ENCODE measurements at regions not wholly inside any gene's neighbourhood (a gene's known extent, or its start where the extent isn't known, plus 50 kb on each side); places are given as distances from the start of the nearest gene placed in this dataset.

DNA sequence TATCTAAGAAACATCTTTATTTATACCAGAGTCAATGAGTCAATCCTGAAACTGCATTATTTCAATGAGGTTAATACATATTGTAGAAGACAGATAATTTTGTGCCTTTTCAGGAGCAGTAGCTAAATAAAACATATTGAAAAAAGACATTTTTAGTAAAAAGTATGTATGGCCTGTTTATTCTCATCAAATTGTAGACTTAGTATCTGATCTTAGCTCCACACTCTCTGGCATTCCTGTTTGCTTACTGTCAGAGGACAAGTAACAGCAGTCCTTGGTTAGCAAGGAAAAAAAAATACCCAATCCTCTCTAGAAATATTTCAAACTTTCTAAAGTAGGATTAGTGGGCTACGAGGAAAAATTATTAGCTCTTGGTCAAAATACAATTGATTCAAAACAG, 50.5 kb upstream of the GUCY1A1 start:
- DNase-seq (ENCODE audit: low read depth): no peak

DNA sequence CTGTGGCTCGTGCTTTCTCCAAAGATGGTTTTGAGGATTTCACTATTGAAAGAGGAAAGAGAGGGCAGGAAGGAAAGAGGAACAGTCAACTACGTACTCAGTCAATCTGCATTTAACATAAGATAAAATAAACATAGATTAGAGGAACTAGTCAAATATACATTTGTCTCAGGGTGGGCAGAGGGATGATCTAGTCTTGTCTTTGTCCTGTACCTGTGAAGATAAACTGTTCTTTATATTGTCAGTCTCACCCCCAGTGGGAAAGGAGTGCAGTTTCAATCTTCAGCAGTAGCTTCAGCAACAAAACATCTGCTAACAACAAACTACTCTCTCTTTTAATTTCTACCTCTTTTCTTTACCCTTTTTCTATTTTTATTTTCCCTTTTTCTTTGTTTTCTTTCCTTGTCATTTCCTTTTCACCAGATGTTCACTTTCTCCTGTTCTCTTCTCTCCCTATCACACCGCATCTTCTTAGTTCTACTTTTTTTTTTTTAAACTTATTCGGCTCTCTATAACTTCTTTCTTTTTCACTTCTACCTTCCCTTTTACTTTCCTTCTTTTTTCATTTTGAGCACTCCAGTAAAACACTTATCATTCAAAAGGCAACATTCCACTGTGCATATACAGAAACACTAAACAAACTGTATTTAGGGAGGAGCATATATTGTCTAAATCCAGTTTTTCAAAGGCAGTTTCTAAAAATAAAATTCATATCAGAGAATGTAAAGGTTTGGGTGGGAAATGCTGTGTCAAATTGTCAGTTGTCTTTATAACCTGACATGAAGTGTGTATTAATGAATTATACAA, 51.4 kb upstream of the GUCY1A1 start:
- DNase-seq (ENCODE audit: low read depth): no peak

DNA sequence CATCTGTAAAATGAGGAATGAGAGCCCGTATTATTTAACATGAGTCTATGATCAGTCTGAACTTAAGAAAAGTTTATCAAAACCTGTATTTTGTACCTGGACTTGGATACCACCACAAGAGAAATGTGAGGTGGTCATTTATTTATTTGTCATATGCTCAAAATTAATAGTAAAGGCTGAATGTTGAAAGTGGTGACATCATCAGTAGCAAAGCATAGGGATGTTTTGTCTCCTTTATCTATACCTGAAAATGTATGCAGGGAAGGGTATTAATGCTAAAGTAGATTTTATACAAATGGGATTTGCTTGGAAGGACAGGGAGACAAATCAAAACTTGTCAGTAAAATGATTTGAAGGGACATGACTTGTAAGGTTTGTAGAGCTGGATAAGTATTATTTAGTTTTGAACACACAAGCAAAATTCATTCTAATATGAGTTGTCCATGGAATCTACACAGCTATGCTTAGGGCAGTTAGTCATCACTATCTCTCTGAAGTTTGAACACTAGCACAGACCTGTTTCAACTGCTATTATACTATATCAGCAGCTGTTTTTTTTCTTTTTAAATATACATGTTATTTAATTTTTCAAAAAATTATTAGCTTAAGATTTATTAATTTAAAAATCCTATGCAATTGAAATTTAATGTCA, 52.4 kb upstream of the GUCY1A1 start:
- DNase-seq (ENCODE audit: low read depth): no peak

DNA sequence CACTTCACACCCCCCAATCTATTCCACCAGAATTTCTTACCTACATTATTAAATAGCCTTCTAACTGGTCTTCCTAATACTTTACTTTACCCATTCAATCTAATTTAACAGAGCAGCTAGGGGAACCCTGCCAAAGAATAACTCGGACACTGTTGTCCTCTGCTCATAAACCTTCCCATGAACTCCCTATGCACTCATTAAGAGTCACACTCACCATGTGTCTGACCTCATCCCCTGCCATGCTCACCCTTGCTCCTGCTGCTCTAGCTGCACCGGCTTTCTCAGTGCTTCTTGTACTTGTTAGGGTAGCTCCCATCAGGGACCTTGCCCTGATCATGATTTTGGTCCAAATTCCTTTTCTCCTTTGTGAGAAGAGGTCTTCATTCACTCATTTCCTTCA, 54.6 kb upstream of the GUCY1A1 start:
- DNase-seq (ENCODE audit: low read depth): no peak

DNA sequence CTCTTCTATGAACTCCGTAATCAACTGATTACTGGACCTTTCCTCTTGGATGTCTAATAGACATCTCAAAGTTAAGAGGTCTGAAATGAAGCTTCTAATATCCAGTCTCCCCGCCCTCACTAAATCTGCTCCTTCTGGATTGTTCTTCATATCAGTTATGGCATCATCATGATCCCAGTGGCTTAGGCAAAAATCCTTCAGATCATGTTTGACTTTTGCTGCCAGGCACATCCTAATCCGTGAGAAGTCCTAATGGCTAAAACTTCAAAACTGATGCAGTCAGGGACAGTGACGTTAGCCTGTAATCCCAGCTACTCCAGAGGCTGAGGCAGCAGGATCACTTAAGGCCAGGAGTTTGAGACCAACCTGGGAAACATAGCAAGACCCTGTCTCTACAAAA, 55.1 kb upstream of the GUCY1A1 start:
- DNase-seq (ENCODE audit: low read depth): no peak

DNA sequence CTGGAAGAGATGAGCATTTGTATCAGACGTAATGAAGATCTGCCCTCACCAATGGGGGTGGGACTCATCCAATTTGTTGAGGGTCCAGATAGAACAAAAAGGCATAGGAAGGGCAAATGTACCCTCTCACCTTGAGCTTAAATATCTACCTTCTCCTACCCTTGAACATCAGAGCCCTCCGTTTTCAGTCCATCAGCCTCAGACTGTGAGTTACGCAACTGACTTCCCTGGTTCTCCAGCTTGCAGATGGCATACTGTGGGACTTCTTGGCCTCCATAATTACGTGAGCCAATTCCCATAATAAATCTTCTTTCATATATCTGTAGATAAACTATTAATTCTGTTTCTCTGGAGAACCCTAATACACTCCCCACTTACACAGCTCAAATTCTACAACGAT, 56.5 kb upstream of the GUCY1A1 start:
- no peak for DNase-seq (ENCODE audit: low read depth)

DNA sequence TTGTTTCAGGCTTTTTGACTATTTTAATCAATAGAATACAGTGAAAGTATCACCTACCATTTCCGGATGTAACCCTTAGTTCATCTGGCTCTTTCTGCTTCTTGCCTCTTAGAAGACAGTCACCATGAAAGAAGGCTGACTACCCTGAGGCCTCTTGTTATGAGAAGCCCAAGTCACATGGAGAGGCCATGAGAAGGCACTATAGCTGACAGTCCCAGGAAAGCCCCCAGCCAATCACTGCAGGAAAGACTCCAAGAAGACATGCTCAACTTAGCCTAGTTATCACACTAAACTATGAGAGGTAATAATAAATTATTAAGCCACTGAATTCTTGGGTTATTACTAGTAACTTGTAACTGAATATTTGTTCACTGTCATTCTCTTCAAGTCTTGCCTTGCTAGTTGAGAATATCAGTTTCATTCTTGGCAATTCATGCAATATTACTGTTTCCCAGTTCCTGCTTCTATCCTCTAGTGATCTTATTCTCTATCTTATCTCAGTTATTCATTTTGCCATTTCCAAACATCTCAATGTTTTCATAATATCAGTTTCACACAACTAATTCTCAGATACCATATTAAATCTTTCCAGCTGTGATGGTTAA, 57.1 kb upstream of the GUCY1A1 start:
- no peak for DNase-seq (ENCODE audit: low read depth)

DNA sequence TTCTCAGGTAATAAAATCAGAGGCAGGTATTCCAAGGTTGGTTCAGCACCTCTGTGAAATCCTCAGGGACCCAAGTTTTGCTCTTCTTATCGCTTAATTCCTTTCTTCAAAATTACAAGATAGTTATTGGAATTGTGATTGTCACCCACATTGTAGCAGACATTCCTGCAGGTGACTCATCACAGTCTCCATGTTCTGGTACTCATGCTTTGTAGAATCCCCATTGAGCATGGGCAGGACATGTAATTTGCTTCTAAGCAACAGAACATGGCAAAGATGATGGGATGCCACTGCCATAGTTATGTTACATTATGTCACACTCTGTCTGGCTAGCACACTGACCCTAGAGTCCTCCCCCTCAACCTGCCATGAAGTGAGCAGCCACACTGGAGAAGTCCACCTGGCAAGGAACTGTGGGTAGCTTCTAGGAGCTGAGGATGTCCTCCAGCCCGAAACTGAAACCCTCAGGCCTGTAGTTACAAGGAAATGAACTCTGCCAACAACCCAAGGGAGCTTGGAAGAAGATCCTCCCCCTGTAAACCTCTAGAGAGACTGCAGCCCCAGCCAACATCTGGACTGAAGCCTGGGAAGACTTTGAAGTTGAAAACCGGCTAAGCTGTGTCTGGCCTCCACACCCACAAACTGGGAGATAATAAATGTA, 58.3 kb upstream of the GUCY1A1 start:
- DNase-seq (ENCODE audit: low read depth): no peak

DNA sequence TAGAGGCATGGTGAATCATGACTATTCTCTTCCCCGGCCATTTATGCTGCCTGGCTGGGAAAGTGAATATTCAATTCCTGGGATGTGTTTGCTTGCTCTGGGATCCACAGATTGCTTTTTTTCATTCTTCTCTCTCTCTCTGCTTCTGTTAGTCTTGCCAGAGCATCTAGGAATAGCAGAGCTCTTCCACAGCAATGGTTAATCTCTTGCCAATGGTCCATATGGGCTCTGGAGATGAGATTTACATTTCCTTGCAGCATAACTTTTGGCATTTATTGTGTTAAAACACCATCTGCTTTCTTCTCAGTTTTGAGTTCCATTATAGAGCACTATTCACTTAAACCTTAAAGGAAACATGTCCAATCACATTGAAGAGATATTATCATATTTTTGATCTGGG, 59.2 kb upstream of the GUCY1A1 start:
- no peak for DNase-seq (ENCODE audit: low read depth)

DNA sequence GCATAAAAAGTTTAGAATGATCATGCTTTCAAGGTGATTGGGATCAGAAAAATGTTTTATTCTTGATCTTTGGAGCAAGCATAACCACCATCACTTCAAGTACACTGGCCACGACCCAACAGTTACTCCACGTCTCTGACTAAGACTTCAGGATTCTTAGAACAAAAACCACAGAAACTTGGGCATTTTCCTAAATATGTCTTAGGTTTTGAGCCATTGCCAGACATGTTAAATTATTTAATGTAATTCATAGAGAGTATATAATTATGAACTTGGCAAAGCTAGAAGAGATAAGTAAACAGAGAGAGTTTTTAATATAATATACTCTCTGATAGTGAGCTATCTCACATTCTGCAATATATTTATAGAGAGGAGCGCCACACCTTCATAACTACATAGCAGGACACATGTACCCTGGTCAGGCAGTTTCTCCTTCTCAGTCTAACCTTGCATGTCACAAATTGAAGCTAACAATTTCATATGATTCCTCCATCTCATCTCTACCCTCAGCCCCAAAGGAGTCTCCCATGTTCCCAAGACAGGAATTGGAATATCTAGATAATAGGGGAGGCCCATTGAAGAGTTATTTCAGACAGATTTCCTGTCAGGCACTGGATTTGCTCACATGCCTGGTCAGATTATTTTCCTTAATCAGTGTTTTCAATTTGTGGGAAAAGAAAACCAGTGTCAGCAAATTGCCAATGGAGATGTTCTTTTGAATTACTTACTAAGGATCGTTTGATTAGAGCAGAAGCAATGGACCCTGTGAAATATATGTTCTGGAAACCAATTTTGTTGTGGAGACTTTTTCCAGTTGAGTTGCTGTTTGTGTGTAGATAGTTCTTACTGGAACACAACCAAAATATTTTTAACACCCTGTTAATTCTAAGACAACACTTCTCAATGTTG, 61.7 kb upstream of the GUCY1A1 start:
- DNase-seq (ENCODE audit: low read depth): no peak

DNA sequence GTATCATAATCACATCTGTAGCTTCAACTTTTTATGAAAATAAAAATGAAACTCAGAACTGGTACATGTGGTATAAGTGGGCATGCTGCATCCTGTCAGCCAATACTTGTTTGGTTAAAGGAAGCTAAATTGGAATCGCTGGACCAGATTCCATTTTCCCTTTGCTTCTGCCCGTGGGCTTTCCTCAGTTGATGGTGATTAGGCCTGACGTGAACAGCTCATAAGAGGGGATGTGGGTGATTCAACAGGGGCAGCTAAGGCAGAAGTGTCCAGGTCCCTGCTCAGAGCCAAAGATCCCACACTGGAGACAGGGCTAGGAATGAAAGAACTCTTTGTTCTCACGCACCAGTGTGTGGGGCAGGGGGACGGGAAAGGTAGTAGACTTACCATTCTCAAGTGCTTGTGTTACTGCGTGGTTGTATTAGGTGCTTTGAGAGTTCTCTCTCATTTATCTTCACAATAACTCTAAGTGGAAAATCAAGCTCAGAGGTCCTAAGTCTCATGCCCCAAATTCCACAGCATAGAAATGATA, 63.2 kb upstream of the GUCY1A1 start:
- no peak for DNase-seq (ENCODE audit: low read depth)

DNA sequence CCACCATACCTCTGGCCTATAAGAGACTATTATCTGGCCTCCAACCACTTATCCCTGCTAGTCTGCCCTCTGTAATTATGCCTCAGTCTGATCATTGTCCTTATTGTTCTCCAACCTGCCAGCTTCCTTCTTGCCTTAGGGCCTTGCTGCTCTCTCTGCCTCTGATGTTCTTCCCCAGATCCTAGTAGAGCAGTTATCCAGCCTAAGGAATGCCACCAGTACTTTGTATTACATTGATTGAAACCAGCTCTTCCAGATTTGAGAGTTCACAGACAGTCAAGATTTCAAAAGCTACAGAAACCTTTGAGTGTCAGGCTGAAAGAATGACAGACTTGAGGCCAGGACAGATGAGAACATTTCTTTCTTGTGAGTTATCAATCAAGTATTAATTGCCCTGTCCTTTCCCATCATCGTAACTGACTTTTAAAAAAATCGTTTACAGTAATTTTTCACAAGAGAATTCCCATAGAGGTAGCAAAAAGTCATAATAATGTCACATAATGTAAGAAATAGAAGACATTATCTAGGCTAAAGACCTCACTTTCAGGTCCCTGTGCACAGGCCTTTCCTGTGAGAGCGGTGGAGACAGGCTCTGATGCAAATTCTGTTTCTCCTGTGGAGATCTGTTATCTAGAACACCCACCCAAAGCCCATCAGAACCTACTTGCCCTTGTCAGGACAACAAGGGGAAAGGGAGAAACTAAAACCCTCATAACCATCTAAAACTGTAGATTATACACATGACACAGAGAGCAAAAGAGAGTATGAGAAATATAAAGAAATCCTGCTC, 64.1 kb upstream of the GUCY1A1 start:
- DNase-seq (ENCODE audit: low read depth): no peak

DNA sequence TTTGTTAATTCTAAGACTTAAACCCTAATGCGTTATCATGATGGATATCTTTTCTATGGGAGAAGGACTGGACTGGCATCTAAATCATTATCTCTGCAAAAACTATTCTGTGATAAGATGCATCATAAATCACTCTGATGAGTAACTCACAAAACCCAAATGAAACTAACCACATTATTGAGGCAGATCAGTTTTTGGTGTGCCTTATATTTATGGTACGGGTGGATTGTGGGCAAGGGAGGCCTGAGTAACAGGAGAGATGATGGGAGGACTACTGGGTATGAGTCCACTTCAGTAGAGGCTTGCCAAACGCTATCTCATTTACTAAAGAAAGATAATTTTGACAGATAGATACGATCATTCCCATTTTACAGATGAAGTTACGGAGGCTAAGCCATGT, 66.4 kb upstream of the GUCY1A1 start:
- DNase-seq (ENCODE audit: low read depth): no peak

DNA sequence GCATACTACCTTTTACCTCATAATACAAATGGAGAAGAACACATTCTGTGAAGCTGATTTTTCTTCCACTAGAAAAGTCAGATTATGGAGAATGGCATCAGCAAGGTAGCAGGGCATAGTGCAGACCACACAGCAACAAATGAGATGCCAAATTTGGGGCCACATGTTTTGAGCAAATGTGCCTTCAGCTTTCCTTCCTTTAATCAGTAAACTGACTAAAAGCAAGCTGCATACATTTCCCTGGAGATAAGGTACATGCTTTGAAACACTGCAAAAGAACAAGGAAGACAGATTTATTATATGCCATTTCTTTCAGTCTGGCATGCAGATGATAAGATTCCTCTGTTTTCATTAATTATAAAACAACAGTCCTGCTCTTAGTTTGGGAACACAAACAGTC, 67.1 kb upstream of the GUCY1A1 start:
- no peak for DNase-seq (ENCODE audit: low read depth)

DNA sequence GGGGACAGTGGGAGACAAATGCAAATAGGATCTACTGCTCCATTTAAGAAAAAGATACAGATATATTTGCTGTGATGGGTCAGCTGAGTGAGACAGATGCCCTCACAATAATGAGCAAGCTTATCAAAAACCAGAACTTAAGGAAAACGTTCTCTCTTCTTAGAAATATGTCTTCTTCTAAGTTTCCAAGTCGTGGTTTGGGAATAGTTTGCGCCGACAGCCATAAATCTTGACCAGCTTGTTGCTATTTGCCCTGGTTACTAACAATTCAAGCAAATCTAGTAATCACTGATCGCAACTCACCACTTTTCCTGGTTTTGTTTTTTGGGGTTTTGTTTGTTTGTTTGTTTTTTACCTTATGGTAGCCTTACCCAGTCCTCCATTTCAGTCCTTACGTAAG, 67.6 kb upstream of the GUCY1A1 start:
- no peak for DNase-seq (ENCODE audit: low read depth)

DNA sequence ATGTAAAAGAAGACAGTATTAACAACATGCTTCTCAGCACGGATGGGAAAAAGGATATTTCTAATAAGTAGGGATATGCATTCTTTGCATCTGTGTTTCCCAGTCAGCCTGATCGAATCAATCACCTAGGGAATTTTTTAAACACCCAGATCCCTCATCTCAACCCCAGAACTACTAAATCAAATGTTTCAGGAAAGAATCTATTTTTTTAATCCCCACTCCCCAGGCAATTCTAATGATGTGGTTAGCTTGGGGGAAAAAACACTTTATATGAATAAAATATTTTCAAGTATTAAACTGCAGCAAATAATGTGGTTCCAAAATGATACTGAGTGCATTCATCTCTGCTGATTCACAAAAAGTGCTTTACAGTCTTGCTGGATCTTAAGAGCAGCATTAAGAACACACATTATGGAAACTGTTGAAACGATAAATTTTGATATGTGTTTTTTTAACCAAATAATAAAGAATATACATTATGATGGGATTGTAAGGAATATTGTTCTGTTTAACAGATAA, 68.7 kb upstream of the GUCY1A1 start:
- DNase-seq (ENCODE audit: low read depth): no peak

DNA sequence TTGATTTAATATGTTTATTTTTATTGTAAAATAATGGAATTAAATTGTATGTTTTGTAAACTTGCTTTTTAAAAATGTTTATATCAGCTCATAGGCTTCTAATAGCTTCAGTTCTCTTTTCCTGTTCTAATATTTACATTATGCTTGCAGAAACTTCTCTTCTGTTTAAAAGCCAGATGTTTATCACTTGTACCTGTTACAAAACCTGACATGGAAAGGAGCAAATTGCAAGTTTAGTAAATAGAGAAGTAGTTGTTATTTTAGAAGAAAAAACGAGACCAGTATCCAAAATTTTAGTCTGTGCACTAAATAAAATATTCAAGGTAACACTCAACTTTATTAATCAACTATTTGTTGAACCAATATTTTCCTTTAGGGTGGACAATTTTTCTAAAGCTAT, 69.4 kb upstream of the GUCY1A1 start:
- no peak for DNase-seq (ENCODE audit: low read depth)

DNA sequence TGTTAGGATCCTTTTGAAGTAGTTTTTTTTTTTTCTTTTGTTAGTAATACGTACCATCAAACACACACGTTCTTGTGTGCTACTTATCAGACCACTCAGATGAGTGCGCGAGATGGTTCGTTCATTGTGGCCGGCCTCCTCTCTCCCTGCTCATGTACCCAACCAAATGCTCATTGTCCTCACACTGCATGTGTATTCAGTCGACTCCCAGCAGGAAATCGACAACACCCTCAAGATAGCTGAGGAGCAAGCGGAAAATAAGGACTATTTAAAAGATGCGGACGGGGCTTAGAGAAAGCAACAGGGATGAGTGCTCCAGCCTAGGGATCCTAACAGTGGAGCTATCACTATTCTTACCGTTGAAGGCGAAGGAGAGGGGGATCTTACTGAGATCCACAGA, 72.9 kb upstream of the GUCY1A1 start:
- DNase-seq (ENCODE audit: low read depth): no peak

DNA sequence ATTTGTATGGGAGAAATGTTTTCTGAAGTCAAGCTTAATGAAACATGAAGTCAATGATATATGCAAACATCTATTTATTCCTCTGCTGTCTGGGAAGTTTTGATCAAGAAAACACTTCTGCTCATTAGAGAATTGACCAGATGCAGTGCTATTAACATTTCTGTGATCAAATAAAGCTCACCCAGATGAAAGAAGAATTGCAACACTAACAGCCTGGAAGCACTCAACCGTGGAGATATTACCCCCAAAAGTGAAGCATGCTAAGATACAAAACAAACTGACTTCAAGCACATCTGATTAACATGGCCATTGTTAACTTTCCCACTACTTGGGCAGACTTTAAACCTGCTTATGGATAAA, 73.7 kb upstream of the GUCY1A1 start:
- DNase-seq (ENCODE audit: low read depth): no peak

DNA sequence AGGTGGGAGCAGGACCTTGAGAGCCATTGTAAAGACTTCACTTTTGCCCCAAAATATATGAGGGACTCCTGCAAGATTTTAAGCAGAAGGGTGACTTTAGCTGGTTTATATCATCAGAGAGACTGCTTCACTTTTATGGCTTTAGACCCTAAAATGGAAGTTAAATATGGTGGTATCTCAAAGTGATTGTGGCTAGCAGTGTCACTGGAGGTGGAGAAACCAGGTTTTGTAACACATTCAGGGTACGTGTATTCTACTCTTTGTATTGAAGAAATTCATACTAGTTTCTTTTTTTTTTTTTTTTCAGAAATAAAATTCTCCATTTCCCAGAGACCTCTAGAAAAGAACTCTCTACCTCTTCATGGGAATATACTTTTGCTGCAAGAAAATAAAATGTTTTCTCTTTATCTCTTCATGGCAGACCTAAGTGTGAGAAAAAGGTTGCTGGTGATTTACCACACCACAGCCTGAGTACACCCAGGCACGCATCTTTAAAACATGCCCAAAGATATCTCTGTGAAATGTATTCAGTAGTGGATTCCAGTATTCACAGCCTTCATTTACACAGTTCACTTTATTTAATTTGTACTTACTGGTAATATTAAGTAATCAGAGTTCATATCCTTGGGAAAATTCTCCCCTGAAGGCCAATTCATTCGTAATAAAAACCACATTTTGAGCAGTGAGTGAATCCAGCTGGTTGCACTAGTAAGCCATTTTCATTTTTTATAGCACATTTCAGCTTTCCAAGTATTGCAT, 74.3 kb upstream of the GUCY1A1 start:
- no peak for DNase-seq (ENCODE audit: low read depth)
